H1 (cell line): ENCODE measurements at regions not wholly inside any gene's neighbourhood (a gene's known extent, or its start where the extent isn't known, plus 50 kb on each side); places are given as distances from the start of the nearest gene placed in this dataset.

Experiments used
- ATF2 ChIP-seq: IDR thresholded peaks from 2 replicates; pipeline ENCODE4 v1.6.1; 2012; ENCODE audit warnings: low read length, inconsistent platforms
- CHD7 ChIP-seq: fragments of 300-600 bp; sonication (generic); IDR thresholded peaks from 2 replicates; pipeline ENCODE4 v1.7.1; 2012; ENCODE audit warnings: low read length, moderate library complexity, mild to moderate bottlenecking, inconsistent platforms; ENCODE audit not compliant: insufficient replicate concordance
- EP300 ChIP-seq, 2 experiments: IDR thresholded peaks; 1 replicate in 1 of 2; 2 replicates in 1 of 2; pipeline ENCODE4 v1.6.1; 2011 to 2012; ENCODE audit warnings: low read depth in 2 of 2, low read length in 2 of 2, mild to moderate bottlenecking in 2 of 2, borderline replicate concordance in 1 of 2, inconsistent platforms in 1 of 2, moderate library complexity in 1 of 2
- MAFK ChIP-seq: IDR thresholded peaks from 2 replicates; pipeline ENCODE4 v1.6.1; 2012; ENCODE audit warnings: low read depth, mild to moderate bottlenecking, improper control_type of control experiment, low read length
- POU5F1 ChIP-seq: IDR thresholded peaks from 2 replicates; pipeline ENCODE4 v1.6.1; 2011; ENCODE audit warnings: low read depth, mild to moderate bottlenecking, low read length, moderate library complexity
- RFX5 ChIP-seq: IDR thresholded peaks from 2 replicates; pipeline ENCODE4 v1.6.1; 2011; ENCODE audit warnings: low read depth, low read length, improper control_type of control experiment, borderline replicate concordance
- TCF12 ChIP-seq: IDR thresholded peaks from 2 replicates; pipeline ENCODE4 v1.6.1; 2011; ENCODE audit warnings: low read depth, mild to moderate bottlenecking, low read length

- TF ChIP-seq CHD7 (no peak), EP300 (IDR thresholded peaks at IDR 0.05; ENCODE audit: borderline replicate concordance in 1 of 2, low read depth in 2 of 2, low read length in 2 of 2) (no peak), ATF2 (no peak), TCF12 (no peak), MAFK (no peak), RFX5 (no peak), POU5F1 (no peak)
- TF ChIP-seq, all 59 proteins: peak for 0
These were observed 64.5 kb upstream of the TP63 start (continued) for GRCh38 chr3:189566550-189567130.
